Lower lobe of right lung (tissue), 2 donors: ENCODE measurements at regions not wholly inside any gene's neighbourhood (a gene's known extent, or its start where the extent isn't known, plus 50 kb on each side); places are given as distances from the start of the nearest gene placed in this dataset.

Source experiments
- ATAC-seq, 2 donors: fragments of 200-7000 bp; cut with Tn5 transposase; one replicate each; pipeline ENCODE4 v1.9.1; 2020 to 2022; ENCODE audit warnings: mild to moderate bottlenecking in 2 of 2, moderate library complexity in 2 of 2
- DNase-seq: peaks from one replicate; pipeline ENCODE4 v3.0.0-alpha.2; 2020
- H3K27ac ChIP-seq: fragments of 200-600 bp; one replicate; pipeline ENCODE4 v1.8.0; 2022
- H3K27me3 ChIP-seq: fragments of 200-600 bp; one replicate; pipeline ENCODE4 v1.8.0; 2022; ENCODE audit warnings: low read depth
- H3K36me3 ChIP-seq: fragments of 200-600 bp; one replicate; pipeline ENCODE4 v1.8.0; 2022; ENCODE audit warnings: mild to moderate bottlenecking
- H3K4me1 ChIP-seq: fragments of 200-600 bp; one replicate; pipeline ENCODE4 v1.8.0; 2022
- H3K4me3 ChIP-seq: fragments of 200-600 bp; one replicate; pipeline ENCODE4 v1.8.0; 2022; ENCODE audit warnings: mild to moderate bottlenecking
- H3K9me3 ChIP-seq: fragments of 200-600 bp; one replicate; pipeline ENCODE4 v1.8.0; 2022
- intact Hi-C: fragments of 100-400 bp; cut with DNase I; formaldehyde crosslinking; loops from one replicate; pipeline ENCODE4 v1.11.0; 2022
- TF ChIP-seq, protein P1 (sequence below): fragments of 200-600 bp; IDR thresholded peaks from one replicate; pipeline ENCODE4 v1.8.0; 2022; ENCODE audit warnings: antibody characterized with exemption, mild to moderate bottlenecking
- donor health status: DM: no; HTN: yes; CAD: no; lungs with severe emphysema.

DNA sequence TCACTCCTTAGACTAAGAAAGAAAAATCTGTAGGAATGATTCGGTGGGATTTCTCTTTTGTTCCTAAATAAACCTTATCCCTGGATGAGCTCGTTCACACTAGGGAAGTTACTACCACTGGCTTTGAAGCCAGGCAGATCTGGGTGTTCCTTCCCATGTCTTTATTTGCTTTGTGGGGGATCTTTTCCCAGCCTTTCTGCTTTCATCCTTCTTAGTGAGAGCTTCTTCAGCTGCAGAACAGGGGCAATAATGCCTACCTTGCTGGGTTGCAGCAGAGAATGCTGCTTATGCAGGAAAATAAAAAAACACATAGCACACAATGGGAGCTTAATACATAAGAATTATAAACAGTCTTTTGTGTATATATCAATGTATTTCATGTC lies 292.1 kb downstream of the SOX11 start:
- Histone ChIP-seq H3K9me3 (no peaks in the 10 kb centered on the region), H3K36me3 (no peaks in the 10 kb centered on the region), H3K27me3 (peaks cover 9% of the 10 kb centered on the region), H3K4me1 (no peaks in the 10 kb centered on the region), H3K4me3 (no peak overlapping the region), H3K27ac (no peak overlapping the region)
- intact Hi-C loops: no loop called here
- no peak for DNase-seq
- TF ChIP-seq, protein P1, sequence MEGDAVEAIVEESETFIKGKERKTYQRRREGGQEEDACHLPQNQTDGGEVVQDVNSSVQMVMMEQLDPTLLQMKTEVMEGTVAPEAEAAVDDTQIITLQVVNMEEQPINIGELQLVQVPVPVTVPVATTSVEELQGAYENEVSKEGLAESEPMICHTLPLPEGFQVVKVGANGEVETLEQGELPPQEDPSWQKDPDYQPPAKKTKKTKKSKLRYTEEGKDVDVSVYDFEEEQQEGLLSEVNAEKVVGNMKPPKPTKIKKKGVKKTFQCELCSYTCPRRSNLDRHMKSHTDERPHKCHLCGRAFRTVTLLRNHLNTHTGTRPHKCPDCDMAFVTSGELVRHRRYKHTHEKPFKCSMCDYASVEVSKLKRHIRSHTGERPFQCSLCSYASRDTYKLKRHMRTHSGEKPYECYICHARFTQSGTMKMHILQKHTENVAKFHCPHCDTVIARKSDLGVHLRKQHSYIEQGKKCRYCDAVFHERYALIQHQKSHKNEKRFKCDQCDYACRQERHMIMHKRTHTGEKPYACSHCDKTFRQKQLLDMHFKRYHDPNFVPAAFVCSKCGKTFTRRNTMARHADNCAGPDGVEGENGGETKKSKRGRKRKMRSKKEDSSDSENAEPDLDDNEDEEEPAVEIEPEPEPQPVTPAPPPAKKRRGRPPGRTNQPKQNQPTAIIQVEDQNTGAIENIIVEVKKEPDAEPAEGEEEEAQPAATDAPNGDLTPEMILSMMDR: no peak
- ATAC-seq: no peak

- ATAC-seq (no peak), DNase-seq (no peak)
- Histone ChIP-seq H3K9me3 (no peaks in the 10 kb centered on the region), H3K36me3 (no peaks in the 10 kb centered on the region), H3K4me3 (no peak overlapping the region), H3K27me3 (peaks cover 9% of the 10 kb centered on the region), H3K27ac (no peak overlapping the region), H3K4me1 (no peaks in the 10 kb centered on the region)
- TF ChIP-seq, protein P1: no peak
- intact Hi-C loops: no loop called here
Measured at GRCh38 chr2:5984946-5985345, 292.8 kb downstream of the SOX11 start.

GRCh38 chr2:5985536-5986385 lies 293.6 kb downstream of the SOX11 start:
- no peak for DNase-seq
- TF ChIP-seq, protein P1: no peak
- intact Hi-C loops: no loop called here

GRCh38 chr2:5986801-5987787 lies 294.9 kb downstream of the SOX11 start:
- intact Hi-C loops: no loop called here
- no peak for ATAC-seq
- TF ChIP-seq, protein P1: no peak

More at GRCh38 chr2:5985536-5986385, 293.6 kb downstream of the SOX11 start:
- no peaks in the 10 kb centered on the region for H3K36me3 ChIP-seq
- H3K27me3 ChIP-seq: peaks cover 9% of the 10 kb centered on the region
- no peaks in the 10 kb centered on the region for H3K4me1 ChIP-seq
- no peak overlapping the region for H3K27ac ChIP-seq
- ATAC-seq: no peak
- no peaks in the 10 kb centered on the region for H3K9me3 ChIP-seq
- no peak overlapping the region for H3K4me3 ChIP-seq

GRCh38 chr2:5988120-5988519 lies 295.9 kb downstream of the SOX11 start:
- ATAC-seq (no peak), DNase-seq (no peak)
- Histone ChIP-seq H3K36me3 (no peaks in the 10 kb centered on the region), H3K4me3 (no peak overlapping the region), H3K4me1 (no peaks in the 10 kb centered on the region), H3K27ac (no peak overlapping the region), H3K27me3 (no peaks in the 10 kb centered on the region), H3K9me3 (no peaks in the 10 kb centered on the region)
- intact Hi-C loops: no loop called here
- TF ChIP-seq, protein P1: no peak

More at GRCh38 chr2:5986801-5987787, 294.9 kb downstream of the SOX11 start:
- DNase-seq: no peak
- H3K27ac ChIP-seq: no peak overlapping the region
- H3K4me3 ChIP-seq: no peak overlapping the region
- no peaks in the 10 kb centered on the region for H3K36me3 ChIP-seq
- H3K27me3 ChIP-seq: peaks cover 4% of the 10 kb centered on the region
- no peaks in the 10 kb centered on the region for H3K4me1 ChIP-seq
- H3K9me3 ChIP-seq: no peaks in the 10 kb centered on the region
